Panc1 (cell line): ENCODE measurements at regions not wholly inside any gene's neighbourhood (a gene's known extent, or its start where the extent isn't known, plus 50 kb on each side); places are given as distances from the start of the nearest gene placed in this dataset.

Experiments used
- ATAC-seq: fragments of 200-7000 bp; cut with Tn5 transposase; 2 replicates; pipeline ENCODE4 v1.9.1; 2020; ENCODE audit warnings: mild to moderate bottlenecking, moderate library complexity
- BruUV-seq: library from RNA; stranded (reverse); fragments of 400-500 nt; replicated peaks from 2 replicates; lab custom pipeline; 2021; lab: Mats Ljungman, UMichigan
- CTCF ChIA-PET: fragments of 300-600 bp; sonication (Branson Sonifier 250); formaldehyde crosslinking; loops from one replicate; lab custom pipeline; 2022; ENCODE audit warnings: antibody characterized with exemption; lab: Charles Lee
- POLR2A ChIA-PET: fragments of 300-600 bp; sonication (Branson Sonifier 250); formaldehyde crosslinking; loops from one replicate; lab custom pipeline; 2022; ENCODE audit warnings: antibody characterized with exemption; lab: Charles Lee
- DNase-seq: peaks from one replicate; pipeline ENCODE4 v3.0.0-alpha.2; 2010; ENCODE audit warnings: low read depth, low spot score
- H3K27ac ChIP-seq: 2 replicates; pipeline ENCODE4 v1.5.1; 2011; ENCODE audit warnings: mild to moderate bottlenecking, low read length, inconsistent platforms
- H3K27me3 ChIP-seq: fragments of 200-500 bp; sonication (Bioruptor generic); 2 replicates; pipeline ENCODE4 v1.6.0; 2014; ENCODE audit warnings: low read length, inconsistent platforms; ENCODE audit not compliant: control insufficient read depth, insufficient read depth
- H3K36me3 ChIP-seq: fragments of 200-500 bp; sonication (Bioruptor generic); 2 replicates; pipeline ENCODE4 v1.5.1; 2014; ENCODE audit warnings: inconsistent platforms, mild to moderate bottlenecking, low read length, moderate library complexity; ENCODE audit not compliant: control insufficient read depth, insufficient read depth
- H3K4me1 ChIP-seq: 2 replicates; pipeline ENCODE4 v1.5.1; 2011; ENCODE audit warnings: inconsistent platforms, mild to moderate bottlenecking, low read length, moderate library complexity; ENCODE audit not compliant: control insufficient read depth, insufficient read depth
- H3K4me3 ChIP-seq, 2 experiments: 2 replicates each; pipeline ENCODE4 v1.5.1; 2011 to 2012; ENCODE audit warnings: low read depth in 2 of 2, low read length in 2 of 2, mild to moderate bottlenecking in 2 of 2, inconsistent platforms in 1 of 2, moderate library complexity in 1 of 2
- H3K9me3 ChIP-seq: fragments of 200-500 bp; sonication (Bioruptor generic); 2 replicates; pipeline ENCODE4 v1.5.1; 2014; ENCODE audit warnings: low read depth, mild to moderate bottlenecking, inconsistent platforms, low read length, moderate library complexity; ENCODE audit not compliant: control insufficient read depth, insufficient read depth
- POLR2AphosphoS5 ChIP-seq: IDR thresholded peaks from 2 replicates; pipeline ENCODE4 v1.6.1; 2012; ENCODE audit warnings: mild to moderate bottlenecking, low read depth, low read length, moderate library complexity
- SIN3A ChIP-seq: IDR thresholded peaks from 2 replicates; pipeline ENCODE4 v1.6.1; 2012; ENCODE audit warnings: low read depth, mild to moderate bottlenecking, low read length, moderate library complexity, borderline replicate concordance; ENCODE audit not compliant: insufficient read depth
- TCF7L2 ChIP-seq: IDR thresholded peaks from 2 replicates; pipeline ENCODE4 v1.6.1; 2011; ENCODE audit warnings: mild to moderate bottlenecking, low read depth, low read length, inconsistent platforms
- in situ Hi-C: cut with HindIII; loops from 2 replicates; pipeline ENCODE4 v1.10.0; 2016; ENCODE audit warnings: low sequenced_read_pairs, low pct_unique_long_range_greater_than_20kb
- intact Hi-C: fragments of 100-400 bp; cut with micrococcal nuclease; formaldehyde crosslinking; loops from one replicate; pipeline ENCODE4 v1.10.0; 2022; ENCODE audit not compliant: unreplicated experiment
- TF ChIP-seq, protein P1 (sequence below), 2 experiments: IDR thresholded peaks; 2 replicates each; pipeline ENCODE4 v1.6.1; 2011 to 2012; ENCODE audit warnings: low read depth in 2 of 2, control low read depth in 1 of 2, low read length in 1 of 2, mild to moderate bottlenecking in 1 of 2, moderate library complexity in 1 of 2; ENCODE audit not compliant: insufficient read depth in 1 of 2
- TF ChIP-seq, protein P2 (sequence below): fragments of 450-650 bp; IDR thresholded peaks from 2 replicates; pipeline ENCODE4 v1.5.1; 2017; ENCODE audit warnings: mild to moderate bottlenecking

DNA sequence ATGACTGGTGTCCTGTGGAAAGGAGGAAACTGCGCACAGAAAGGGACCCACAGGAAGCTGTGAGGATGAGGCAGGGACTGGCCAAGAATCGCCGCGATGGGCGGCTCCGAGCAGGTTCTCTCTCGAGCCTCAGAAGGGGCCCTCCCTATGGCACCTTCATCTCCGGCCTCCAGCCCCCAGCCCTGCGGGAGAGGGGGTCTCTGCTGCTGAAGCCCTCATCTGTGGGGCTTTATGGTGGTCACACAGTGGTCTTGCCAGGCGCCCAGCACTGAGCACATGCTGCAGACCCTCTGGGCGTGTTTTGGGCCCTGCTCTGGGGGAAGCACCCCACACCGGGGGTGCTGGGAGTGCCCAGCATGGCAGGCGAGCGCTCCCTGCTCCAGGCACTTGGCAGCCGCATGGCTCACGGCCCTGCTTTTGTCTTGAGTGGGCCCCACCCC lies 86.6 kb upstream of the ACTRT2 start:
- ChIA-PET POLR2A (no interaction called here), CTCF (no interaction called here)
- intact Hi-C loops (no loop called here), in situ Hi-C loops (no loop called here)
- H3K36me3 ChIP-seq, result no peaks in the 10 kb centered on the region
- H3K27me3 ChIP-seq, result peaks cover 4% of the 10 kb centered on the region; the same call in 1 of the 2 replicates
- ATAC-seq (no peak), DNase-seq (no peak)
- TF ChIP-seq, protein P1, sequence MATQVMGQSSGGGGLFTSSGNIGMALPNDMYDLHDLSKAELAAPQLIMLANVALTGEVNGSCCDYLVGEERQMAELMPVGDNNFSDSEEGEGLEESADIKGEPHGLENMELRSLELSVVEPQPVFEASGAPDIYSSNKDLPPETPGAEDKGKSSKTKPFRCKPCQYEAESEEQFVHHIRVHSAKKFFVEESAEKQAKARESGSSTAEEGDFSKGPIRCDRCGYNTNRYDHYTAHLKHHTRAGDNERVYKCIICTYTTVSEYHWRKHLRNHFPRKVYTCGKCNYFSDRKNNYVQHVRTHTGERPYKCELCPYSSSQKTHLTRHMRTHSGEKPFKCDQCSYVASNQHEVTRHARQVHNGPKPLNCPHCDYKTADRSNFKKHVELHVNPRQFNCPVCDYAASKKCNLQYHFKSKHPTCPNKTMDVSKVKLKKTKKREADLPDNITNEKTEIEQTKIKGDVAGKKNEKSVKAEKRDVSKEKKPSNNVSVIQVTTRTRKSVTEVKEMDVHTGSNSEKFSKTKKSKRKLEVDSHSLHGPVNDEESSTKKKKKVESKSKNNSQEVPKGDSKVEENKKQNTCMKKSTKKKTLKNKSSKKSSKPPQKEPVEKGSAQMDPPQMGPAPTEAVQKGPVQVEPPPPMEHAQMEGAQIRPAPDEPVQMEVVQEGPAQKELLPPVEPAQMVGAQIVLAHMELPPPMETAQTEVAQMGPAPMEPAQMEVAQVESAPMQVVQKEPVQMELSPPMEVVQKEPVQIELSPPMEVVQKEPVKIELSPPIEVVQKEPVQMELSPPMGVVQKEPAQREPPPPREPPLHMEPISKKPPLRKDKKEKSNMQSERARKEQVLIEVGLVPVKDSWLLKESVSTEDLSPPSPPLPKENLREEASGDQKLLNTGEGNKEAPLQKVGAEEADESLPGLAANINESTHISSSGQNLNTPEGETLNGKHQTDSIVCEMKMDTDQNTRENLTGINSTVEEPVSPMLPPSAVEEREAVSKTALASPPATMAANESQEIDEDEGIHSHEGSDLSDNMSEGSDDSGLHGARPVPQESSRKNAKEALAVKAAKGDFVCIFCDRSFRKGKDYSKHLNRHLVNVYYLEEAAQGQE (IDR thresholded peaks at IDR 0.05; ENCODE audit: insufficient read depth in 1 of 2, low read depth in 2 of 2, low read length in 1 of 2), result no peak
- TF ChIP-seq SIN3A (no peak), POLR2AphosphoS5 (no peak), TCF7L2 (no peak)
- no peak overlapping the region for H3K27ac ChIP-seq
- H3K9me3 ChIP-seq, result no peaks in the 10 kb centered on the region
- no TSS peak for BruUV-seq
- no peaks in the 10 kb centered on the region for H3K4me1 ChIP-seq
- H3K4me3 ChIP-seq, result no peak overlapping the region

DNA sequence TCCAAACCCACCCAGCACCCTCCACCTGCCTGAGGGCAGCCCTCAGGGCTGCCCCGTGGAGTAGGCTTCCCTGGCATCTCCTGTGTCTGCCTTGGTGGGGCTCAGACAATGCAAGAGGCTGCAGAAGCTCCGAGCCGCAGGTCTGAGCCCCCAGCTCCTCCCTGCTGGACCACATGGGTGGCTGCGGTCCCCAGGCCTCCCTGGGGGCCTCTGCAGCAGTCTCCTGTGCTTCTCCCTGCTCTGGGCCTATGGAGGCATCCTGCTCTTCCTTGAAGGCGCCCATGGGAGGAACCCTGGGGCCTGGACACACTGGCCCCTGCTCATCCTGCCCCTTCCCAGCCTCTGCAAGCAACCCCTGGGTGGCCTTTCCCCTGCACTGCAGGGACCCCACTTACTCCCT lies 86.1 kb upstream of the ACTRT2 start:
- no TSS peak for BruUV-seq
- in situ Hi-C loops, result no loop called here
- intact Hi-C loops, result no loop called here
- no peak for DNase-seq
- TF ChIP-seq SIN3A, result no peak
- TF ChIP-seq TCF7L2, result no peak
- TF ChIP-seq, protein P1 (IDR thresholded peaks at IDR 0.05; ENCODE audit: insufficient read depth in 1 of 2, low read depth in 2 of 2, low read length in 1 of 2), result no peak
- TF ChIP-seq, protein P2, sequence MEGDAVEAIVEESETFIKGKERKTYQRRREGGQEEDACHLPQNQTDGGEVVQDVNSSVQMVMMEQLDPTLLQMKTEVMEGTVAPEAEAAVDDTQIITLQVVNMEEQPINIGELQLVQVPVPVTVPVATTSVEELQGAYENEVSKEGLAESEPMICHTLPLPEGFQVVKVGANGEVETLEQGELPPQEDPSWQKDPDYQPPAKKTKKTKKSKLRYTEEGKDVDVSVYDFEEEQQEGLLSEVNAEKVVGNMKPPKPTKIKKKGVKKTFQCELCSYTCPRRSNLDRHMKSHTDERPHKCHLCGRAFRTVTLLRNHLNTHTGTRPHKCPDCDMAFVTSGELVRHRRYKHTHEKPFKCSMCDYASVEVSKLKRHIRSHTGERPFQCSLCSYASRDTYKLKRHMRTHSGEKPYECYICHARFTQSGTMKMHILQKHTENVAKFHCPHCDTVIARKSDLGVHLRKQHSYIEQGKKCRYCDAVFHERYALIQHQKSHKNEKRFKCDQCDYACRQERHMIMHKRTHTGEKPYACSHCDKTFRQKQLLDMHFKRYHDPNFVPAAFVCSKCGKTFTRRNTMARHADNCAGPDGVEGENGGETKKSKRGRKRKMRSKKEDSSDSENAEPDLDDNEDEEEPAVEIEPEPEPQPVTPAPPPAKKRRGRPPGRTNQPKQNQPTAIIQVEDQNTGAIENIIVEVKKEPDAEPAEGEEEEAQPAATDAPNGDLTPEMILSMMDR, result no peak
- no peak for TF ChIP-seq POLR2AphosphoS5
- Histone ChIP-seq H3K27me3 (peaks cover 4% of the 10 kb centered on the region; the same call in 1 of the 2 replicates), H3K36me3 (no peaks in the 10 kb centered on the region), H3K27ac (no peak overlapping the region), H3K4me1 (no peaks in the 10 kb centered on the region), H3K4me3 (no peak overlapping the region), H3K9me3 (no peaks in the 10 kb centered on the region)
- CTCF ChIA-PET, result no interaction called here
- POLR2A ChIA-PET, result no interaction called here
- no peak for ATAC-seq
